SK-N-SH (cell line): ENCODE measurements at regions not wholly inside any gene's neighbourhood (a gene's known extent, or its start where the extent isn't known, plus 50 kb on each side); places are given as distances from the start of the nearest gene placed in this dataset.

Source experiments
- CTCF ChIA-PET: fragments of 300-600, 350-600 bp; formaldehyde crosslinking; extraction: SDS; loops from one replicate; lab custom pipeline; 2021; lab: Yijun Ruan, JAX
- POLR2A ChIA-PET: fragments of 350-600 bp; sonication (Branson Sonifier 250); formaldehyde crosslinking; extraction: SDS; loops from one replicate; lab custom pipeline; 2020; ENCODE audit warnings: antibody characterized with exemption, inconsistent platforms; lab: Yijun Ruan, JAX
- DNase-seq: peaks from one replicate; pipeline ENCODE4 v3.0.0; 2012
- H2AFZ ChIP-seq: fragments of 200-600 bp; sonication (generic); 2 replicates; pipeline ENCODE4 v1.8.1; 2016; ENCODE audit warnings: antibody characterized with exemption, mild to moderate bottlenecking, low read depth
- H3F3A ChIP-seq: fragments of 200-600 bp; sonication (generic); replicated peaks from 2 replicates; pipeline ENCODE3; 2016; ENCODE audit warnings: antibody characterized with exemption, mild to moderate bottlenecking; ENCODE audit not compliant: insufficient read depth
- H3K27ac ChIP-seq, 2 experiments: fragments of 200-500 bp in 1 of 2; fragments of 200-600 bp in 1 of 2; sonication (Bioruptor generic) in 1 of 2; sonication (generic), shearing (Covaris generic) in 1 of 2; 2 replicates each; pipeline versions ENCODE4 v1.5.1 to v1.6.1; 2014 to 2016; ENCODE audit warnings: low read depth in 2 of 2, inconsistent platforms in 1 of 2, low read length in 1 of 2, mild to moderate bottlenecking in 1 of 2, mixed read lengths in 1 of 2
- H3K27me3 ChIP-seq: fragments of 200-600 bp; sonication (generic), shearing (Covaris generic); 2 replicates; pipeline ENCODE4 v1.6.1; 2016; ENCODE audit warnings: mixed run types; ENCODE audit not compliant: insufficient read depth
- H3K36me3 ChIP-seq, 2 experiments: fragments of 200-500 bp in 1 of 2; fragments of 200-600 bp in 1 of 2; sonication (Bioruptor generic) in 1 of 2; sonication (generic) in 1 of 2; replicated peaks in 1 of 2; 2 replicates each; pipeline versions ENCODE3 to v1.5.1; 2014 to 2016; ENCODE audit warnings: low read length in 1 of 2, mild to moderate bottlenecking in 1 of 2; ENCODE audit not compliant: insufficient read depth in 2 of 2, control insufficient read depth in 1 of 2
- H3K4me1 ChIP-seq, 2 experiments: fragments of 200-500 bp in 1 of 2; fragments of 200-600 bp in 1 of 2; sonication (Bioruptor generic) in 1 of 2; sonication (generic), shearing (Covaris generic) in 1 of 2; 2 replicates each; pipeline versions ENCODE4 v1.5.1 to v1.6.1; 2014 to 2016; ENCODE audit warnings: low read depth in 1 of 2, low read length in 1 of 2, mixed run types in 1 of 2; ENCODE audit not compliant: insufficient read depth in 2 of 2, control insufficient read depth in 1 of 2
- H3K4me2 ChIP-seq: fragments of 200-600 bp; sonication (generic), shearing (Covaris generic); 2 replicates; pipeline ENCODE4 v1.6.1; 2017; ENCODE audit warnings: mixed run types
- H3K4me3 ChIP-seq, 2 experiments: fragments of 200-500 bp in 1 of 2; fragments of 200-600 bp in 1 of 2; sonication (Bioruptor generic) in 1 of 2; sonication (generic), shearing (Covaris generic) in 1 of 2; 2 replicates each; pipeline versions ENCODE4 v1.5.1 to v1.8.1; 2014 to 2016; ENCODE audit warnings: low read depth in 2 of 2, inconsistent platforms in 1 of 2, low read length in 1 of 2, mild to moderate bottlenecking in 1 of 2, mixed read lengths in 1 of 2, moderate library complexity in 1 of 2
- H3K79me2 ChIP-seq: fragments of 200-600 bp; sonication (generic); 2 replicates; pipeline ENCODE4 v1.8.1; 2017; ENCODE audit warnings: mild to moderate bottlenecking; ENCODE audit not compliant: insufficient read depth
- H3K9ac ChIP-seq: fragments of 200-600 bp; sonication (generic); 2 replicates; pipeline ENCODE4 v1.6.1; 2017; ENCODE audit warnings: mixed run types
- H3K9me2 ChIP-seq: fragments of 200-600 bp; sonication (generic); 2 replicates; pipeline ENCODE4 v1.6.1; 2017; ENCODE audit warnings: mixed run types
- H3K9me3 ChIP-seq: fragments of 200-600 bp; sonication (generic); 2 replicates; pipeline ENCODE4 v1.6.1; 2017; ENCODE audit warnings: mixed run types, mild to moderate bottlenecking, moderate library complexity
- H4K20me1 ChIP-seq: fragments of 200-600 bp; sonication (generic); 2 replicates; pipeline ENCODE4 v1.6.1; 2017; ENCODE audit warnings: mild to moderate bottlenecking, mixed run types; ENCODE audit not compliant: insufficient read depth
- CHD2 ChIP-seq: fragments of 150-350 bp; IDR thresholded peaks from 2 replicates; pipeline ENCODE4 v1.6.1; 2018; ENCODE audit warnings: low read length; ENCODE audit not compliant: partially characterized antibody
- EP300 ChIP-seq, 2 experiments: IDR thresholded peaks; 2 replicates each; pipeline versions ENCODE4 v1.4.0 to v1.6.1; 2012; ENCODE audit warnings: borderline replicate concordance in 1 of 2, low read depth in 1 of 2, low read length in 1 of 2
- EZH2phosphoT487 ChIP-seq: fragments of 200-600 bp; sonication (generic); IDR thresholded peaks from 2 replicates; pipeline ENCODE4 v1.6.1; 2017; ENCODE audit warnings: low read depth, mixed run types, mild to moderate bottlenecking, antibody characterized with exemption, moderate library complexity, borderline replicate concordance
- GATA2 ChIP-seq: sonication (generic); formaldehyde crosslinking; IDR thresholded peaks from 2 replicates; pipeline ENCODE4 v1.5.0; 2020; ENCODE audit warnings: mild to moderate bottlenecking, missing genetic modification reagents
- JUND ChIP-seq: IDR thresholded peaks from 2 replicates; pipeline ENCODE4 v1.4.0; 2012
- MAX ChIP-seq: IDR thresholded peaks from 2 replicates; pipeline ENCODE4 v1.4.0; 2012; ENCODE audit warnings: low read depth
- MXI1 ChIP-seq: IDR thresholded peaks from 2 replicates; pipeline ENCODE4 v1.6.1; 2012; ENCODE audit warnings: mild to moderate bottlenecking, low read depth, low read length, improper control_type of control experiment
- NFIC ChIP-seq: IDR thresholded peaks from 2 replicates; pipeline ENCODE4 v1.4.0; 2012; ENCODE audit warnings: borderline replicate concordance
- NRF1 ChIP-seq: IDR thresholded peaks from 2 replicates; pipeline ENCODE4 v1.6.1; 2012; ENCODE audit warnings: low read depth, mild to moderate bottlenecking, low read length
- RAD21 ChIP-seq: IDR thresholded peaks from 2 replicates; pipeline ENCODE4 v1.6.1; 2012; ENCODE audit warnings: mild to moderate bottlenecking, low read length
- RCOR1 ChIP-seq: fragments of 150-350 bp; IDR thresholded peaks from 2 replicates; pipeline ENCODE4 v1.6.1; 2017; ENCODE audit warnings: antibody characterized with exemption, low read length
- REST ChIP-seq: IDR thresholded peaks from 2 replicates; pipeline ENCODE4 v1.6.1; 2012; ENCODE audit warnings: mild to moderate bottlenecking, low read depth, low read length, moderate library complexity
- RFX5 ChIP-seq: IDR thresholded peaks from 2 replicates; pipeline ENCODE4 v1.6.1; 2012; ENCODE audit warnings: mild to moderate bottlenecking, improper control_type of control experiment, low read length
- RXRA ChIP-seq: IDR thresholded peaks from 2 replicates; pipeline ENCODE4 v1.4.0; 2012; ENCODE audit warnings: low read depth, mild to moderate bottlenecking, borderline replicate concordance
- SIN3A ChIP-seq: IDR thresholded peaks from 2 replicates; pipeline ENCODE4 v1.6.1; 2012; ENCODE audit warnings: low read depth, mild to moderate bottlenecking, low read length, moderate library complexity, borderline replicate concordance
- SMC3 ChIP-seq: IDR thresholded peaks from 2 replicates; pipeline ENCODE4 v1.6.1; 2012; ENCODE audit warnings: low read depth, low read length, improper control_type of control experiment
- TCF12 ChIP-seq: IDR thresholded peaks from 2 replicates; pipeline ENCODE4 v1.4.0; 2012
- TEAD4 ChIP-seq: IDR thresholded peaks from 2 replicates; pipeline ENCODE4 v1.4.0; 2012; ENCODE audit warnings: mild to moderate bottlenecking, borderline replicate concordance; ENCODE audit not compliant: insufficient read depth
- USF2 ChIP-seq: fragments of 150-350 bp; IDR thresholded peaks from 2 replicates; pipeline ENCODE4 v1.6.1; 2017; ENCODE audit warnings: antibody characterized with exemption, low read length, low read depth, borderline replicate concordance
- YY1 ChIP-seq: IDR thresholded peaks from 2 replicates; pipeline ENCODE4 v1.4.0; 2012; ENCODE audit warnings: low read depth, mild to moderate bottlenecking
- WGBS: methylation state at CpG from one replicate; pipeline ENCODE4 v1.1.6; 2017; ENCODE audit warnings: low lambda C conversion rate; 5-methylcytosine and 5-hydroxymethylcytosine counted together
- TF ChIP-seq, protein P1 (sequence below): IDR thresholded peaks from 2 replicates; pipeline ENCODE4; 2012

- Histone ChIP-seq H3K36me3 (no peaks in the 10 kb centered on the region), H4K20me1 (no peaks in the 10 kb centered on the region), H3K9ac (no peak overlapping the region), H3K4me3 (no peak overlapping the region), H3K9me2 (no peaks in the 10 kb centered on the region), H3K27ac (no peak overlapping the region), H3K27me3 (no peaks in the 10 kb centered on the region), H3K4me1 (peaks cover 0 to 13% of the 10 kb centered on the region in 2 experiments; a peak in 2 of 4 replicates), H3K9me3 (no peaks in the 10 kb centered on the region), H3F3A (peaks cover 3% of the 10 kb centered on the region), H3K79me2 (no peaks in the 10 kb centered on the region), H2AFZ (no peak overlapping the region), H3K4me2 (no peak overlapping the region)
- no peak for TF ChIP-seq RXRA
- TF ChIP-seq, protein P1, sequence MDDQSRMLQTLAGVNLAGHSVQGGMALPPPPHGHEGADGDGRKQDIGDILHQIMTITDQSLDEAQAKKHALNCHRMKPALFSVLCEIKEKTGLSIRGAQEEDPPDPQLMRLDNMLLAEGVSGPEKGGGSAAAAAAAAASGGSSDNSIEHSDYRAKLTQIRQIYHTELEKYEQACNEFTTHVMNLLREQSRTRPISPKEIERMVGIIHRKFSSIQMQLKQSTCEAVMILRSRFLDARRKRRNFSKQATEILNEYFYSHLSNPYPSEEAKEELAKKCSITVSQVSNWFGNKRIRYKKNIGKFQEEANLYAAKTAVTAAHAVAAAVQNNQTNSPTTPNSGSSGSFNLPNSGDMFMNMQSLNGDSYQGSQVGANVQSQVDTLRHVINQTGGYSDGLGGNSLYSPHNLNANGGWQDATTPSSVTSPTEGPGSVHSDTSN = no peak
- no peak for TF ChIP-seq TEAD4
- TF ChIP-seq SMC3 = no peak
- TF ChIP-seq TCF12 = no peak
- no peak for TF ChIP-seq EP300 (IDR thresholded peaks at IDR 0.05; ENCODE audit: borderline replicate concordance in 1 of 2, low read depth in 1 of 2, low read length in 1 of 2)
- no peak for TF ChIP-seq NFIC
- TF ChIP-seq USF2 = no peak
- TF ChIP-seq RCOR1 = no peak
- TF ChIP-seq EZH2phosphoT487 = no peak
- no peak for TF ChIP-seq SIN3A
- no peak for TF ChIP-seq RAD21
- no peak for TF ChIP-seq MAX
- TF ChIP-seq JUND = no peak
- no peak for DNase-seq
- CTCF ChIA-PET = no interaction called here
- POLR2A ChIA-PET = no interaction called here
- WGBS = 89% methylated on average over 5 of the region's 5 CpGs
Measured at GRCh38 chr15:62951481-62951880, 91.1 kb upstream of the TPM1 start.

DNA sequence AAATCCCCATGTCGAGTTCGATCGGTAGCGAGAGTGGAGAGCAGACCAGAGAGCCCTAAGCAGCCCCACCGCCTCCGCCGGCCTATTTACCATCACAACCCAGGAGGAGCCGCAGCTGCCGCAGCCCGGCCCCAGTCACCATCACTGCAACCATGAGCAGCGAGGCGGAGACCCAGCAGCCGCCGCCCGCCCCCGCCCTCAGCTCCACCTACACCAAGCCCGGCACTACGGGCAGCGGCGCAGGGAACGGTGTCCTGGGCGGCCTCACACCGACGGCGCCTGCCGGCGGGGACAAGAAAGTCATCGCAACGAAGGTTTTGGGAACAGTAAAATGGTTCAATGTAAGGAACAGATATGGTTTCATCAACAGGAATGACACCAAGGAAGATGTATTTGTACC is 89.5 kb upstream of the TPM1 start:
- no peaks in the 10 kb centered on the region for H3K79me2 ChIP-seq
- H3K27me3 ChIP-seq = no peaks in the 10 kb centered on the region
- H4K20me1 ChIP-seq = no peaks in the 10 kb centered on the region
- H3K9me2 ChIP-seq = no peaks in the 10 kb centered on the region
- no peak overlapping the region for H2AFZ ChIP-seq
- 89% methylated on average over 22 of the region's 29 CpGs for WGBS
- ChIA-PET CTCF (no interaction called here), POLR2A (no interaction called here)
- no peaks in the 10 kb centered on the region for H3K9me3 ChIP-seq
- H3K36me3 ChIP-seq = no peaks in the 10 kb centered on the region
- no peak overlapping the region for H3K27ac ChIP-seq
- H3K4me2 ChIP-seq = no peak overlapping the region
- no peak overlapping the region for H3K4me3 ChIP-seq
- no peak for TF ChIP-seq YY1
- TF ChIP-seq EP300 (IDR thresholded peaks at IDR 0.05; ENCODE audit: borderline replicate concordance in 1 of 2, low read depth in 1 of 2, low read length in 1 of 2) = no peak
- TF ChIP-seq USF2 = no peak
- no peak for TF ChIP-seq RFX5
- no peak for TF ChIP-seq RCOR1
- TF ChIP-seq CHD2 = no peak
- no peak for TF ChIP-seq REST
- no peak for TF ChIP-seq GATA2
- TF ChIP-seq MXI1 = no peak
- no peak for TF ChIP-seq NRF1
- DNase-seq = no peak
- H3F3A ChIP-seq = peaks cover 3% of the 10 kb centered on the region
- H3K9ac ChIP-seq = no peak overlapping the region
- peaks cover 0 to 13% of the 10 kb centered on the region in 2 experiments; a peak in 2 of 4 replicates for H3K4me1 ChIP-seq
